K562 (cell line): ENCODE measurements at regions not wholly inside any gene's neighbourhood (a gene's known extent, or its start where the extent isn't known, plus 50 kb on each side); places are given as distances from the start of the nearest gene placed in this dataset.

Experiments
- ARID1B ChIP-seq: fragments of 450-650 bp; IDR thresholded peaks from 2 replicates; pipeline ENCODE4 v1.6.1; 2016; ENCODE audit warnings: antibody characterized with exemption, mild to moderate bottlenecking, inconsistent platforms
- ATF1 ChIP-seq, 2 experiments: fragments of 450-650 bp in 1 of 2; IDR thresholded peaks; 2 replicates each; pipeline ENCODE4 v1.6.1; 2016; ENCODE audit warnings: missing compliant biosample characterization in 1 of 2, missing genetic modification characterization in 1 of 2
- CBFA2T2 ChIP-seq: fragments of 450-650 bp; conservative IDR thresholded peaks from 2 replicates; pipeline ENCODE4 v1.6.1; 2017; ENCODE audit warnings: mild to moderate bottlenecking
- CEBPB ChIP-seq: fragments of 450-650 bp; IDR thresholded peaks from 2 replicates; pipeline ENCODE4 v1.6.1; 2016; ENCODE audit warnings: missing genetic modification characterization, missing compliant biosample characterization
- ETV1 ChIP-seq: fragments of 450-650 bp; conservative IDR thresholded peaks from 2 replicates; pipeline ENCODE4 v1.6.1; 2016; ENCODE audit warnings: missing genetic modification characterization, control low read depth, low read depth, missing compliant biosample characterization
- JUNB ChIP-seq: fragments of 450-650 bp; formaldehyde crosslinking; conservative IDR thresholded peaks from 2 replicates; pipeline ENCODE4 v1.4.0; 2020; ENCODE audit warnings: mild to moderate bottlenecking
- PML ChIP-seq: IDR thresholded peaks from 2 replicates; pipeline ENCODE4 v1.6.1; 2012; ENCODE audit warnings: low read length, inconsistent platforms
- RFX1 ChIP-seq: fragments of 450-650 bp; IDR thresholded peaks from 2 replicates; pipeline ENCODE4 v1.6.1; 2016; ENCODE audit warnings: mild to moderate bottlenecking, moderate library complexity
- ZNF41 ChIP-seq: fragments of 250-450 bp; sonication (Bioruptor Pico); conservative IDR thresholded peaks from 2 replicates; pipeline ENCODE4 v1.4.0; 2020; ENCODE audit warnings: mild to moderate bottlenecking
- TF ChIP-seq, protein P1 (sequence below): fragments of 250-450 bp; sonication (Bioruptor Pico); IDR thresholded peaks from 2 replicates; pipeline ENCODE4 v1.8.0; 2022; ENCODE audit warnings: moderate library complexity, mild to moderate bottlenecking, inconsistent platforms
- TF ChIP-seq, protein P2 (sequence below): IDR thresholded peaks from 2 replicates; pipeline ENCODE4 v1.6.1; 2012; ENCODE audit warnings: low read depth, low read length, improper control_type of control experiment, borderline replicate concordance

DNA sequence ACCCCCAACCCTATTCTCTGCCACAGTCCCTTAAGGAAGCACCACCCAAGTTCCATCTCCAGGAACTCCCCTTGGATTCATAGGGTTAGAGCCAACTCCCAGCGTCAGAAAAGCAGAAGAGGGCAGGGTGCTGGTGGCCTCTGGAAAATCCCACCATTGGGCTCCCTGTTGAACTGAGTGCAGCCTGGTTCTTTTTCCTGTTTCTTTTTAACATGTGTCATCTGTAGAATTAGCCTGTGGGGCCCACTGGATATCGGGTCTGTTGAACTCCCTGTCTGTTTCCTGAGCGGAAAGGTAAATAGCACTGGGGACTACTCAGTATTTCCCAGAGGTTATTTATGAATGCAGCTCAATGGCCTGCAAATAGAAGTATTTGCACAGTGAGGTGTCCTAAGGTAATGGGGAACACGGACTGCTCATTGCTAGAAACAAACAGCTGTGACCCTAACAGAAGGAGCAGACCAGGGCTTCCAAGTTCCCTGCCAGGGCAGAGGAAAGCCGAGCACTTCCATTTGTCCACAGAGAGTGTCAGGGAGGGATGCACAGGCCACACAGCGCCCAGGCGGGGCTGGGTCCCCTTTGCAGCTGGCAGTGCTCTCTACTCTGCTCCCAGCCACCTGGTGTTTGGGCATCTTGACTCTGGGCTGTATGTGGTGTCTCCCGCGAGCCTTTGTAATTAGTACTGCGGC is 102.6 kb downstream of the FHDC1 start (continued):
- TF ChIP-seq ATF1 (CRISPR knock-in tag; IDR thresholded peaks at IDR 0.05) = no peak
- TF ChIP-seq ATF1 (tag; IDR thresholded peaks at IDR 0.05) = no peak
- no peak for TF ChIP-seq JUNB
- TF ChIP-seq, protein P1, sequence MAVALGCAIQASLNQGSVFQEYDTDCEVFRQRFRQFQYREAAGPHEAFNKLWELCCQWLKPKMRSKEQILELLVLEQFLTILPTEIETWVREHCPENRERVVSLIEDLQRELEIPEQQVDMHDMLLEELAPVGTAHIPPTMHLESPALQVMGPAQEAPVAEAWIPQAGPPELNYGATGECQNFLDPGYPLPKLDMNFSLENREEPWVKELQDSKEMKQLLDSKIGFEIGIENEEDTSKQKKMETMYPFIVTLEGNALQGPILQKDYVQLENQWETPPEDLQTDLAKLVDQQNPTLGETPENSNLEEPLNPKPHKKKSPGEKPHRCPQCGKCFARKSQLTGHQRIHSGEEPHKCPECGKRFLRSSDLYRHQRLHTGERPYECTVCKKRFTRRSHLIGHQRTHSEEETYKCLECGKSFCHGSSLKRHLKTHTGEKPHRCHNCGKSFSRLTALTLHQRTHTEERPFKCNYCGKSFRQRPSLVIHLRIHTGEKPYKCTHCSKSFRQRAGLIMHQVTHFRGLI (CRISPR knock-in tag) = no peak
- TF ChIP-seq, protein P2, sequence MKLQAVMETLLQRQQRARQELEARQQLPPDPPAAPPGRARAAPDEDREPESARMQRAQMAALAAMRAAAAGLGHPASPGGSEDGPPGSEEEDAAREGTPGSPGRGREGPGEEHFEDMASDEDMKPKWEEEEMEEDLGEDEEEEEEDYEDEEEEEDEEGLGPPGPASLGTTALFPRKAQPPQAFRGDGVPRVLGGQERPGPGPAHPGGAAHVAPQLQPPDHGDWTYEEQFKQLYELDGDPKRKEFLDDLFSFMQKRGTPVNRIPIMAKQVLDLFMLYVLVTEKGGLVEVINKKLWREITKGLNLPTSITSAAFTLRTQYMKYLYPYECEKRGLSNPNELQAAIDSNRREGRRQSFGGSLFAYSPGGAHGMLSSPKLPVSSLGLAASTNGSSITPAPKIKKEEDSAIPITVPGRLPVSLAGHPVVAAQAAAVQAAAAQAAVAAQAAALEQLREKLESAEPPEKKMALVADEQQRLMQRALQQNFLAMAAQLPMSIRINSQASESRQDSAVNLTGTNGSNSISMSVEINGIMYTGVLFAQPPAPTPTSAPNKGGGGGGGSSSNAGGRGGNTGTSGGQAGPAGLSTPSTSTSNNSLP = no peak
- TF ChIP-seq CBFA2T2 = no peak
- no peak for TF ChIP-seq ZNF41
- no peak for TF ChIP-seq RFX1
- no peak for TF ChIP-seq PML
- TF ChIP-seq ARID1B = no peak
- no peak for TF ChIP-seq CEBPB (tag)
- no peak for TF ChIP-seq ETV1
